WTC11 (cell line): ENCODE measurements at regions not wholly inside any gene's neighbourhood (a gene's known extent, or its start where the extent isn't known, plus 50 kb on each side); places are given as distances from the start of the nearest gene placed in this dataset.

Experiments used
- ATF1 ChIP-seq: sonication (generic); formaldehyde crosslinking; IDR thresholded peaks from 2 replicates; pipeline ENCODE4 v1.8.1; 2023; ENCODE audit warnings: mild to moderate bottlenecking, moderate library complexity, missing genetic modification reagents
- CTCF ChIP-seq: fragments of 200-600 bp; IDR thresholded peaks from 2 replicates; pipeline ENCODE4 v1.8.0; 2022; ENCODE audit warnings: antibody characterized with exemption
- FOXP4 ChIP-seq: sonication (generic); formaldehyde crosslinking; IDR thresholded peaks from 2 replicates; pipeline ENCODE4 v1.8.0; 2022; ENCODE audit warnings: mild to moderate bottlenecking, missing genetic modification reagents
- NR2C2 ChIP-seq: sonication (generic); formaldehyde crosslinking; IDR thresholded peaks from 2 replicates; pipeline ENCODE4 v1.8.0; 2022; ENCODE audit warnings: mild to moderate bottlenecking, missing genetic modification reagents

- TF ChIP-seq CTCF (no peak), ATF1 (no peak), FOXP4 (CRISPR knock-in tag) (no peak), NR2C2 (CRISPR knock-in tag) (no peak)
These were observed 412.4 kb upstream of the C9orf72 start for GRCh38 chr9:27985714-27986113.
